ENCODE measurements at regions not wholly inside any gene's neighbourhood (a gene's known extent, or its start where the extent isn't known, plus 50 kb on each side); places are given as distances from the start of the nearest gene placed in this dataset.

DNA sequence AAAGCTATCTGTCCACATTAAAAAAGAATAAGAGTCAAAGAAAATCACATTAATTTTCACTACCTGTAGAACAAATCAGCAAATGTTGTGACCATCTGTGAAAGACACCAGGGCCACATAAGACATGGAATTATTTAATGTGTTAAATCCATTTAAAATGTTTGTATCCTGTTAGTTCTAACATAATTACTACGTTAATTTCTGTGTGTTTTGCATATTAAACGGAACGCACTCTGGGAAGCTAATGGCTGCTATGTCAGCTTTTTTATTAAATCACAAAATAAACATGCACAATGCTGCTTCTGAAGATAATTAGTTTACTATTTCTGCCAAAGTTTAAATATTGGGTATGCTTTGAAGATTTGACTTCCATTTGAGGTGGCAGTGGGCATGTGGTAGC is 1061.2 kb downstream of the CDH11 start:
- Histone ChIP-seq H3K4me2 (ENCODE audit: insufficient read depth, insufficient read length, low read length) (no peak overlapping the region), H3K56ac (ENCODE audit: insufficient read length, low read depth, low read length) (no peak overlapping the region), H2BK20ac (ENCODE audit: low read depth, low read length, poor library complexity, severe bottlenecking) (no peak overlapping the region), H3K14ac (ENCODE audit: insufficient read depth, low read length) (no peak overlapping the region), H3K79me2 (ENCODE audit: insufficient read depth, low read length) (no peaks in the 10 kb centered on the region), H4K5ac (ENCODE audit: insufficient read length, low read depth, low read length) (no peak overlapping the region), H2AFZ (ENCODE audit: low read length) (no peak overlapping the region), H3K9me3 (ENCODE audit: control insufficient read depth, low read depth, low read length) (no peaks in the 10 kb centered on the region), H3K79me1 (ENCODE audit: insufficient read depth, low read depth, low read length, poor library complexity, severe bottlenecking) (no peaks in the 10 kb centered on the region), H3K18ac (ENCODE audit: insufficient read length, low read depth, low read length) (no peak overlapping the region), H4K91ac (ENCODE audit: insufficient read length, low read depth, low read length) (no peak overlapping the region), H3K27me3 (ENCODE audit: insufficient read depth, low read length) (no peaks in the 10 kb centered on the region), H2BK5ac (ENCODE audit: insufficient read length, low read length) (no peak overlapping the region), H4K20me1 (ENCODE audit: control insufficient read depth, insufficient read depth, insufficient read length) (no peaks in the 10 kb centered on the region), H2BK120ac (ENCODE audit: low read depth, low read length, poor library complexity, severe bottlenecking) (no peak overlapping the region), H3T11ph (ENCODE audit: low read length) (no peak overlapping the region), H4K8ac (replicated peaks; ENCODE audit: insufficient read length, low read depth, low read length) (no peak overlapping the region), H2BK12ac (ENCODE audit: insufficient read length, low read depth, low read length) (no peak overlapping the region), H3K23ac (ENCODE audit: insufficient read length, low read depth, low read length) (no peak overlapping the region), H2BK15ac (ENCODE audit: low read depth, low read length) (no peak overlapping the region), H3K4ac (ENCODE audit: low read depth, low read length) (no peak overlapping the region), H3K9ac (ENCODE audit: extremely low read depth, insufficient read length, low read length) (no peak overlapping the region), H3K27ac (ENCODE audit: insufficient read length, low read depth, low read length) (no peak overlapping the region), H3K4me1 (ENCODE audit: insufficient read depth, low read length) (no peaks in the 10 kb centered on the region), H2AK5ac (ENCODE audit: insufficient read length, low read length) (no peak overlapping the region), H3K23me2 (ENCODE audit: insufficient read length, low read depth, low read length, poor library complexity, severe bottlenecking) (no peaks in the 10 kb centered on the region)
- no peak overlapping the region for H3K27ac Mint-ChIP-seq
- TF ChIP-seq, protein P1, sequence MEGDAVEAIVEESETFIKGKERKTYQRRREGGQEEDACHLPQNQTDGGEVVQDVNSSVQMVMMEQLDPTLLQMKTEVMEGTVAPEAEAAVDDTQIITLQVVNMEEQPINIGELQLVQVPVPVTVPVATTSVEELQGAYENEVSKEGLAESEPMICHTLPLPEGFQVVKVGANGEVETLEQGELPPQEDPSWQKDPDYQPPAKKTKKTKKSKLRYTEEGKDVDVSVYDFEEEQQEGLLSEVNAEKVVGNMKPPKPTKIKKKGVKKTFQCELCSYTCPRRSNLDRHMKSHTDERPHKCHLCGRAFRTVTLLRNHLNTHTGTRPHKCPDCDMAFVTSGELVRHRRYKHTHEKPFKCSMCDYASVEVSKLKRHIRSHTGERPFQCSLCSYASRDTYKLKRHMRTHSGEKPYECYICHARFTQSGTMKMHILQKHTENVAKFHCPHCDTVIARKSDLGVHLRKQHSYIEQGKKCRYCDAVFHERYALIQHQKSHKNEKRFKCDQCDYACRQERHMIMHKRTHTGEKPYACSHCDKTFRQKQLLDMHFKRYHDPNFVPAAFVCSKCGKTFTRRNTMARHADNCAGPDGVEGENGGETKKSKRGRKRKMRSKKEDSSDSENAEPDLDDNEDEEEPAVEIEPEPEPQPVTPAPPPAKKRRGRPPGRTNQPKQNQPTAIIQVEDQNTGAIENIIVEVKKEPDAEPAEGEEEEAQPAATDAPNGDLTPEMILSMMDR (conservative IDR thresholded peaks at IDR 0.05), result no peak
- no CpG with 5 or more reads among the region's 3 CpGs for WGBS (ENCODE audit: extremely low coverage, insufficient read length, low lambda C conversion rate)
- no peaks in the 10 kb centered on the region for H3K4me1 Mint-ChIP-seq
- no peaks in the 10 kb centered on the region; a peak in 1 of 5 replicates for H3K9me3 Mint-ChIP-seq
- no peak overlapping the region for H3K4me3 Mint-ChIP-seq
- DNase-seq, result no peak
- H3K36me3 Mint-ChIP-seq (ENCODE audit: insufficient read depth in 1 of 3, low read depth in 3 of 3), result no peaks in the 10 kb centered on the region
- H3K27me3 Mint-ChIP-seq (ENCODE audit: low read depth), result no peaks in the 10 kb centered on the region

Measured in H9 (cell line).